WI38 (cell line): ENCODE measurements at regions not wholly inside any gene's neighbourhood (a gene's known extent, or its start where the extent isn't known, plus 50 kb on each side); places are given as distances from the start of the nearest gene placed in this dataset.

Source experiments
- H3K4me3 ChIP-seq: 2 replicates; pipeline ENCODE4 v1.5.1; 2011; ENCODE audit warnings: low read depth, mild to moderate bottlenecking, control low read depth, low read length
- TF ChIP-seq, protein P1 (sequence below): IDR thresholded peaks from 2 replicates; pipeline ENCODE4 v1.5.1; 2012; ENCODE audit warnings: low read depth, mild to moderate bottlenecking, control low read depth, low read length

DNA sequence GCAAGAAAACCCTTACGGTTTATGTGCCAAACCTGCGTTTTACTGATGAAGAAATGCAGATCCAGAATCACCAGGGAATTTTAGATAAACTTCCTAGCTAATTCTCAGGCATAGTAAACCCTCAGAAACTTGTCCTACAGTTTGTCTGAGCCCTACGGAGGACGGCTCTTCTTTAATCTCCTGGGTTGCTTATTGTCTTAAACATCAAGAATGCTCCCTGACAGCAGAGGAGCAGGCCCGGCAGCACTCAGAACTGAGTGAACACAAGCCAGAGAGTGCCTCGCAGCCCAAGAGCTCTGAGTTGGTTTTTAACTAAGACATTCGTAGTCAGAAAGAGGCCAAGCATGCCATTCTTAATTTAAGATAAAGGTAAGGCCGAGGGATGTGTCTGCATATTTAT is 114.7 kb upstream of the ERCC6L2 start:
- TF ChIP-seq, protein P1, sequence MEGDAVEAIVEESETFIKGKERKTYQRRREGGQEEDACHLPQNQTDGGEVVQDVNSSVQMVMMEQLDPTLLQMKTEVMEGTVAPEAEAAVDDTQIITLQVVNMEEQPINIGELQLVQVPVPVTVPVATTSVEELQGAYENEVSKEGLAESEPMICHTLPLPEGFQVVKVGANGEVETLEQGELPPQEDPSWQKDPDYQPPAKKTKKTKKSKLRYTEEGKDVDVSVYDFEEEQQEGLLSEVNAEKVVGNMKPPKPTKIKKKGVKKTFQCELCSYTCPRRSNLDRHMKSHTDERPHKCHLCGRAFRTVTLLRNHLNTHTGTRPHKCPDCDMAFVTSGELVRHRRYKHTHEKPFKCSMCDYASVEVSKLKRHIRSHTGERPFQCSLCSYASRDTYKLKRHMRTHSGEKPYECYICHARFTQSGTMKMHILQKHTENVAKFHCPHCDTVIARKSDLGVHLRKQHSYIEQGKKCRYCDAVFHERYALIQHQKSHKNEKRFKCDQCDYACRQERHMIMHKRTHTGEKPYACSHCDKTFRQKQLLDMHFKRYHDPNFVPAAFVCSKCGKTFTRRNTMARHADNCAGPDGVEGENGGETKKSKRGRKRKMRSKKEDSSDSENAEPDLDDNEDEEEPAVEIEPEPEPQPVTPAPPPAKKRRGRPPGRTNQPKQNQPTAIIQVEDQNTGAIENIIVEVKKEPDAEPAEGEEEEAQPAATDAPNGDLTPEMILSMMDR, result no peak
- no peak overlapping the region for H3K4me3 ChIP-seq

DNA sequence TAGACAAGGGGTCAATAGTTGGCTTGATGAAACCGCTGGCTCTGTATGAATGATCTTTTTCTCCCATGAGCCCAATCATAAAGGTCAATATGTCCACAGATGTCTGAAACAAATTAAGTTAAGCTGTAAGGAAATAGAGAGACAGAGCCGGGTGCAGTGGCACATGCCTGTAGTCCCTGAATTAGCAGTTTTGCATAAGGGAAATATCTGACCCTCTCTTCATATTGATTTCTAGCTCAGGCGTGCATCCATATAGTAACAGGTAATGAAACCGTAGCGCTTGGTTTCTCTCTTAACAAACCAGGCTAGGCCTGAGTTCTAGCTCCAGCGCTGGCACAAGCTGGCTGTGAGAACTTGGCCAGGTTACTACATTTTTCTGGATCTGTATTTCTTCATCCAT is 118.1 kb upstream of the ERCC6L2 start:
- no peak overlapping the region for H3K4me3 ChIP-seq
- TF ChIP-seq, protein P1, result no peak

DNA sequence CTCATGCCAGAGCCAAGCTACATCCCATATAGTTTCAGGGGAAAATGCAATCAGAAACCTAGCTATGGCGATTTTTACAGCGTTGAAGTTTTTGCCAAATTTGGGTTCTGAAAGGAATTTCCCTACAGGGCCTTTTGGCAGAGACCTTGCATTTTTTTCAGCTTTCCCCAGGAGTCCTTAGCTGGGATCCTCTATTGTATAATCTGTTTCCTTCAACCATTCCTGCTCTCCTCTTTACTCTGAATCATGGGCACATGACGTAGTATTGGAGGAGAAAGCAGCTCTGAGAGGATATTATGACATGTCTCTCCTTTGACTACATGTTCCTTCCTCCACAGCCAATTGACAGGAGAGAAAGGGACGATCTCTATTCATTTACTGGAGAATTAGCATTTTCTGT is 118.5 kb upstream of the ERCC6L2 start:
- H3K4me3 ChIP-seq, result no peak overlapping the region
- TF ChIP-seq, protein P1, result no peak

DNA sequence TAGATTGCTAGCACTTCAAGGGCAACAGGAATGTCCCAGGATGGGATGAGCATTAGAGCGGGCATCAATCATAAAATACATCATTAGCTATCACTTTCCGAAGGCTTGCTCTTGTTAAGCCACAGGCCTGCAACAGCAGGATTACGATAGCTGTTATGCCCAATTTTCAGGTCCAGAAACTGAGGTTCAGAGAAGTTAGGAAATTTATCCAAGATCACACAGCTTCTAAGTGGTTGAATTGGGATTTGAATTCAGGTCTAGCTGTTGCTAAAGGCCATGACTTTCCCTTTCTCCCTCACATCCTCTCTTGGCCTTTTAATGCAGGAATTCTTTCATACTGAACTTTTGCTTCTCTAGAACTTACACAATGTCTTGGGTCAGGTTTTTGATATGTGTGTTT is 119.4 kb upstream of the ERCC6L2 start:
- TF ChIP-seq, protein P1, result no peak
- H3K4me3 ChIP-seq, result no peak overlapping the region

DNA sequence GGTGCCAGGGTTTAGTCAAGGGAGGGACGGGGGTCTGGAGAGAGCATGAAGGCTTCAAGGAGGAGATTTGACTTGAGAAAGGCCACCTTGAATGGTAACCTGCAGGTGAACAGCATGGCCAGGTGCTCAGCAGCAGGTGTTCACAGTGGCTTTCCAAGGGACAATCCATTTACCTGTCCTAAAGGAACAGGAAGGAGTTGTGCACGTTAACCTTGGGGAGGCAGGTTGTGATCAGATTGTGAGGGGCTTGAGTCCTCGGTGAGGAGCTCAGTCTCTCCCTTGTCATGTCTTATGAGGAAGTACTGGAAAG is 120.1 kb upstream of the ERCC6L2 start:
- TF ChIP-seq, protein P1, result no peak
- H3K4me3 ChIP-seq, result no peak overlapping the region

DNA sequence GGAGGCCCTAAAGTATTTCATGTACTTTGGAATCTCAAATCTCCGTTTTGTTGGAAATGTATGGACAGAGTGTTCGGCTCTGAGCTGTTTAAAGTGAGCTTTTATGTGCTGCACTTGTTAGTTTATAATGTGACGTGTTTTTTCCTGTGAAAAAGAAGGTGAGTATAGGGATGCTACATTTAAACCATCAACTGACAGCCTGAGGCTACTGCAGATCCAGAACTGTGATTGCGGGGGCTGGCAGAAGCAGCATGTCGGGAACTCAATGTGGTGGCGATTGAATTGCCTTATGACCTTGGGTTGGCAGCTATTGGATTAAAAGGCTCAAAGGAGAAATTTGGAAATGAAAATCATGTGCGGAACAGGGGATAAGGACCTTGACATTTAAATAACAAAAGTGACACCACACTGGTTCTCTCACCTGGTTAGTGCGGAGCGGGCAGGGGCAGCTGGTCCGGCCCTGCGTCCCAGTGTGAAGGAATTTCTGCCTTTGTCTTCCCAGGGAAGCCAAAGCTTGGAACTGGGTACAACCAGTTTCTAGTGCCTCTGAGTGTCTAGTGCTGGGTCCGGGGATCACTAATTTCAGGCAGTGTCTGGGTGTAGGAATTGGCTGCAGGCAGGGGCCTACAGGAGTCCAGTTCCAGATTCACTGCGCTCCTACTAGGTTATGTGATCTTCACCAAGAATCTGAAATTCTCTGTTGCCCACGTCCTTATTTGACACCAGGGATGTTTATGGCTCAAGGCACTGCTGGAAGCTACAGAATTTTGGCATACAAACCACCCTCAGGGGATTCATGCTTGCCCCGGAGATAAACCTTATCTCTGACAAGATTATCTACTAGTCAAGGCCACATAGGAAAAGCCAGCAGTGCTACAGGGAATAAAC is 120.7 kb upstream of the ERCC6L2 start:
- TF ChIP-seq, protein P1, result no peak
- H3K4me3 ChIP-seq, result no peak overlapping the region

DNA sequence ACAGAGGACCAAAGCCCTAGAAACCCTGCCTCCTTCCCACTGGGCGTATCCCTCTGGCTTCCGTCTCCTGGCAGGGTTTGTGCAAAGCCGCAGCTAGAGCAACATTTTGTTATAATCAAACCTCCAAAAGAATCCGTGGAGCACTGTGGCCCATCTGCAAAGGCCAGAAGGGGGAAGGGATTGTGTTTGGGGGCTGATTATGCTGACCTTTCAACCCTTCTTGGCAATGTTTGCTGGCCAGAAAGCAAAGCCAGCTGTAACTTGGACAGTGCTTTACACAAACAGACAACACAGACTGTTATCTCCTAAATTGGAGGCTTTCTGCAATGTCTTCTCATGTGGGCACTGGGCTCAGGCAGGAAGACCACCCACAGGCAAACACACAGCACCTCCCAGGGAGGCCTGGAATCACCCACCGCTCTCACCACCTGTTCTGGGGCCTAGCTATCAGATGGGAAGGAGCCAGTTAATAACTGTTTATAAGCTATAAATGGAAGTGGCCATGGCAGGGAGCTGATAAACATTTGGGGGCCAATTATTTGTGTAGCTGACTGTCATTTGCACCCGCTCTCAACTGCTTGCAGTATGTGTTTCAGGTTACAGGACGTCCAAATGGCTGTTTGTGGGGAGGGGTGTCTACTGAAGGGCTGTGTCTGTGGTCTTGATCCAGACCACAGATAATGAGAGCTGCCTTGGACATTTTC is 121.6 kb upstream of the ERCC6L2 start:
- no peak overlapping the region for H3K4me3 ChIP-seq
- TF ChIP-seq, protein P1, result no peak
